IMR-90 (cell line): ENCODE measurements at regions not wholly inside any gene's neighbourhood (a gene's known extent, or its start where the extent isn't known, plus 50 kb on each side); places are given as distances from the start of the nearest gene placed in this dataset.

Experiments used
- ATAC-seq: fragments of 200-7000 bp; cut with Tn5 transposase; 2 replicates; pipeline ENCODE4 v1.9.1; 2020; ENCODE audit warnings: low read depth, mild to moderate bottlenecking, moderate library complexity
- BruUV-seq: library from RNA; stranded (reverse); fragments of 400-500 nt; replicated peaks from 2 replicates; lab custom pipeline; 2021; lab: Mats Ljungman, UMichigan
- CTCF ChIA-PET: fragments of 300-600 bp; formaldehyde crosslinking; extraction: SDS; loops from one replicate; lab custom pipeline; 2021; ENCODE audit warnings: antibody characterized with exemption; lab: Yijun Ruan, JAX
- POLR2A ChIA-PET: fragments of 300-600 bp; sonication (Branson Sonifier 250); formaldehyde crosslinking; loops from one replicate; lab custom pipeline; 2022; ENCODE audit warnings: antibody characterized with exemption; ENCODE audit not compliant: unreplicated experiment; lab: Charles Lee
- DNase-seq: peaks from one replicate; pipeline ENCODE4 v3.0.0; 2013
- H2AFZ ChIP-seq: replicated peaks from 2 replicates; pipeline ENCODE3; 2013; ENCODE audit warnings: low read length, mild to moderate bottlenecking; ENCODE audit not compliant: poor library complexity
- H2AK5ac ChIP-seq: 2 replicates; pipeline ENCODE4 v1.6.1; 2013; ENCODE audit warnings: low read depth, low read length, inconsistent platforms
- H2AK9ac ChIP-seq: replicated peaks from 2 replicates; pipeline ENCODE3; 2013; ENCODE audit warnings: mild to moderate bottlenecking, low read depth, low read length, moderate library complexity; ENCODE audit not compliant: poor library complexity
- H2BK120ac ChIP-seq: 2 replicates; pipeline ENCODE4 v1.6.1; 2013; ENCODE audit warnings: low read depth, low read length, inconsistent platforms
- H2BK15ac ChIP-seq: 3 replicates; pipeline ENCODE4 v1.6.1; 2013; ENCODE audit warnings: low read depth, low read length, inconsistent platforms
- H2BK20ac ChIP-seq: 2 replicates; pipeline ENCODE4 v1.6.1; 2013; ENCODE audit warnings: low read depth, mild to moderate bottlenecking, inconsistent platforms, low read length, moderate library complexity
- H2BK5ac ChIP-seq: 2 replicates; pipeline ENCODE4 v1.6.1; 2013; ENCODE audit warnings: mild to moderate bottlenecking, low read depth, low read length, inconsistent platforms; ENCODE audit not compliant: poor library complexity, severe bottlenecking
- H3K14ac ChIP-seq: replicated peaks from 2 replicates; pipeline ENCODE4 v1.6.1; 2013; ENCODE audit warnings: low read depth, low read length, inconsistent platforms
- H3K18ac ChIP-seq: 2 replicates; pipeline ENCODE4 v1.6.1; 2013; ENCODE audit warnings: low read depth, low read length, control low read depth
- H3K23ac ChIP-seq: 2 replicates; pipeline ENCODE4 v1.6.1; 2013; ENCODE audit warnings: low read depth, low read length, inconsistent platforms
- H3K27ac ChIP-seq: 2 replicates; pipeline ENCODE4 v1.5.1; 2013; ENCODE audit warnings: mild to moderate bottlenecking, control low read depth, low read length; ENCODE audit not compliant: insufficient read depth
- H3K27me3 ChIP-seq: 2 replicates; pipeline ENCODE4 v1.6.1; 2013; ENCODE audit warnings: low read length; ENCODE audit not compliant: control insufficient read depth, insufficient read depth
- H3K36me3 ChIP-seq: 2 replicates; pipeline ENCODE4 v1.6.1; 2013; ENCODE audit warnings: low read length, mixed read lengths; ENCODE audit not compliant: control insufficient read depth, insufficient read depth
- H3K4ac ChIP-seq: 2 replicates; pipeline ENCODE4 v1.6.1; 2013; ENCODE audit warnings: low read depth, low read length, inconsistent platforms
- H3K4me1 ChIP-seq: 2 replicates; pipeline ENCODE4 v1.6.1; 2013; ENCODE audit warnings: low read length, mixed read lengths; ENCODE audit not compliant: control insufficient read depth, insufficient read depth
- H3K4me2 ChIP-seq: 2 replicates; pipeline ENCODE4 v1.6.1; 2013; ENCODE audit warnings: low read depth, mild to moderate bottlenecking, control low read depth, low read length, moderate library complexity
- H3K4me3 ChIP-seq: 2 replicates; pipeline ENCODE4 v1.5.1; 2013; ENCODE audit warnings: low read depth, mild to moderate bottlenecking, control low read depth, low read length, moderate library complexity; ENCODE audit not compliant: insufficient read depth
- H3K56ac ChIP-seq: 2 replicates; pipeline ENCODE4 v1.6.1; 2013; ENCODE audit warnings: low read length, inconsistent platforms; ENCODE audit not compliant: insufficient read depth; ENCODE audit errors: extremely low read depth
- H3K79me1 ChIP-seq, 2 experiments: 2 replicates each; pipeline ENCODE4 v1.6.1; 2013; ENCODE audit warnings: low read length in 2 of 2, inconsistent platforms in 1 of 2, low read depth in 1 of 2
- H3K9ac ChIP-seq: 2 replicates; pipeline ENCODE4 v1.6.1; 2013; ENCODE audit warnings: low read depth, low read length, control low read depth
- H3K9me1 ChIP-seq: 2 replicates; pipeline ENCODE4 v1.6.1; 2013; ENCODE audit warnings: low read length, inconsistent platforms; ENCODE audit not compliant: insufficient read depth
- H3K9me3 ChIP-seq: 2 replicates; pipeline ENCODE4 v1.6.1; 2013; ENCODE audit warnings: low read length; ENCODE audit not compliant: control insufficient read depth, insufficient read depth
- H4K20me1 ChIP-seq: 2 replicates; pipeline ENCODE4 v1.6.1; 2013; ENCODE audit warnings: low read length, inconsistent platforms; ENCODE audit not compliant: insufficient read depth
- H4K5ac ChIP-seq: 2 replicates; pipeline ENCODE4 v1.6.1; 2013; ENCODE audit warnings: mild to moderate bottlenecking, low read depth, low read length, control low read depth
- H4K8ac ChIP-seq, 2 experiments: 2 replicates each; pipeline ENCODE4 v1.6.1; 2013; ENCODE audit warnings: low read depth in 2 of 2, low read length in 2 of 2, control low read depth in 1 of 2, inconsistent platforms in 1 of 2
- H4K91ac ChIP-seq: 2 replicates; pipeline ENCODE4 v1.6.1; 2013; ENCODE audit warnings: low read depth, low read length, inconsistent platforms; ENCODE audit not compliant: insufficient read depth
- BHLHE40 ChIP-seq: fragments of 150-350 bp; IDR thresholded peaks from 2 replicates; pipeline ENCODE4 v1.6.1; 2016; ENCODE audit warnings: mild to moderate bottlenecking, low read depth, low read length
- CHD1 ChIP-seq: IDR thresholded peaks from 2 replicates; pipeline ENCODE4 v1.6.1; 2012; ENCODE audit warnings: low read depth, low read length, improper control_type of control experiment
- FOS ChIP-seq: fragments of 150-350 bp; IDR thresholded peaks from 2 replicates; pipeline ENCODE4 v1.6.1; 2016; ENCODE audit warnings: low read depth, low read length
- MXI1 ChIP-seq: IDR thresholded peaks from 2 replicates; pipeline ENCODE4 v1.6.1; 2012; ENCODE audit warnings: low read depth, mild to moderate bottlenecking, low read length, moderate library complexity, borderline replicate concordance
- POLR2A ChIP-seq: IDR thresholded peaks from 2 replicates; pipeline ENCODE4 v1.6.1; 2012; ENCODE audit warnings: mild to moderate bottlenecking, low read depth, low read length
- RAD21 ChIP-seq: IDR thresholded peaks from 2 replicates; pipeline ENCODE4 v1.6.1; 2012; ENCODE audit warnings: low read length, improper control_type of control experiment
- RCOR1 ChIP-seq: IDR thresholded peaks from 2 replicates; pipeline ENCODE4 v1.6.1; 2012; ENCODE audit warnings: mild to moderate bottlenecking, low read length, improper control_type of control experiment; ENCODE audit not compliant: insufficient replicate concordance
- RFX5 ChIP-seq: IDR thresholded peaks from 2 replicates; pipeline ENCODE4 v1.8.0; 2012; ENCODE audit warnings: low read depth, mild to moderate bottlenecking, low read length, moderate library complexity
- SMC3 ChIP-seq: fragments of 150-350 bp; IDR thresholded peaks from 2 replicates; pipeline ENCODE4 v1.6.1; 2016; ENCODE audit warnings: low read depth, mild to moderate bottlenecking, antibody characterized with exemption, low read length, moderate library complexity
- WGBS, 2 experiments: methylation state at CpG; one replicate each; pipeline versions ENCODE4 v1.1.5 to v1.1.7; 2013; ENCODE audit warnings: missing lambda C conversion rate in 2 of 2; ENCODE audit not compliant: insufficient read length in 1 of 2; ENCODE audit errors: extremely low coverage in 2 of 2; 5-methylcytosine and 5-hydroxymethylcytosine counted together
- dilution Hi-C: fragments of 300-500 bp; cut with HindIII; formaldehyde crosslinking; loops from one replicate; pipeline ENCODE4 v1.14.3; 2018; ENCODE audit warnings: low sequenced_read_pairs; ENCODE audit not compliant: unreplicated experiment
- in situ Hi-C: fragments of 300-500 bp; cut with MboI; formaldehyde crosslinking; loops from 3 replicates; pipeline ENCODE4 v1.14.3; 2019; ENCODE audit warnings: low sequenced_read_pairs, inconsistent platforms, mixed read lengths
- intact Hi-C: fragments of 100-400 bp; cut with micrococcal nuclease; formaldehyde crosslinking; loops from 2 replicates; pipeline ENCODE4 v1.10.0; 2022
- TF ChIP-seq, protein P1 (sequence below): fragments of 150-350 bp; IDR thresholded peaks from 2 replicates; pipeline ENCODE4 v1.6.1; 2016; ENCODE audit warnings: low read depth, mild to moderate bottlenecking, low read length, moderate library complexity, borderline replicate concordance

DNA sequence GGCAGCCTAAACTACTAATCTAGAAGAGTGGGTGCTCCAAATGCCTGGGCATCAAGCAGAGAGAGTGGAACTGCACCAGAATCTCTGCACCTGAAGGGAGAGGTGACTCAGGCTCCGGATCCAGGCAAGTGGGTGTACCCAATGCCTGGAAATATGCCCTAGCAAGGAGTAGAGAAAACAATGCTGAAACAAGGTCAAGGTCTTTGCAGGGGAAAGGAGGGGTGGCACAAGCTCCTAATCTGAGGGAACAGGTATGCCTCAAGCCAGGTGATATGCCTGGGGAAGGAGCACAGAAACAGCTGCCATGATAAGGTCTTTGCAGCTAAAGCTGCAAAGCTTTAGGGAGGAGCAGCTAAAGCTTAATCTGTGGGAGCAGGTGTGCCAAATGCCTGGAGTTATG lies 136.0 kb upstream of the KITLG start:
- Histone ChIP-seq H3K36me3 (no peaks in the 10 kb centered on the region), H3K9me3 (no peaks in the 10 kb centered on the region), H2BK120ac (no peak overlapping the region), H3K9ac (no peak overlapping the region), H3K27me3 (no peaks in the 10 kb centered on the region), H3K79me1 (no peaks in the 10 kb centered on the region), H4K8ac (no peak overlapping the region), H4K91ac (no peak overlapping the region), H3K56ac (no peak overlapping the region), H3K14ac (no peak overlapping the region), H2BK15ac (no peak overlapping the region), H3K4ac (no peak overlapping the region), H4K5ac (no peak overlapping the region), H2BK5ac (no peak overlapping the region), H3K18ac (no peak overlapping the region), H3K9me1 (peaks cover 10% of the 10 kb centered on the region), H3K4me1 (no peaks in the 10 kb centered on the region), H3K4me2 (no peak overlapping the region), H2AK5ac (peak overlapping the region; percentile 21; the same call in 1 of the 2 replicates), H3K23ac (no peak overlapping the region), H2AFZ (peak overlapping the region; percentile 27), H4K20me1 (no peaks in the 10 kb centered on the region), H2AK9ac (no peak overlapping the region), H3K27ac (no peak overlapping the region), H2BK20ac (no peak overlapping the region), H3K4me3 (no peak overlapping the region)
- TF ChIP-seq, protein P1, sequence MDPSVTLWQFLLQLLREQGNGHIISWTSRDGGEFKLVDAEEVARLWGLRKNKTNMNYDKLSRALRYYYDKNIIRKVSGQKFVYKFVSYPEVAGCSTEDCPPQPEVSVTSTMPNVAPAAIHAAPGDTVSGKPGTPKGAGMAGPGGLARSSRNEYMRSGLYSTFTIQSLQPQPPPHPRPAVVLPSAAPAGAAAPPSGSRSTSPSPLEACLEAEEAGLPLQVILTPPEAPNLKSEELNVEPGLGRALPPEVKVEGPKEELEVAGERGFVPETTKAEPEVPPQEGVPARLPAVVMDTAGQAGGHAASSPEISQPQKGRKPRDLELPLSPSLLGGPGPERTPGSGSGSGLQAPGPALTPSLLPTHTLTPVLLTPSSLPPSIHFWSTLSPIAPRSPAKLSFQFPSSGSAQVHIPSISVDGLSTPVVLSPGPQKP: no peak
- TF ChIP-seq RCOR1 (no peak), CHD1 (no peak), RAD21 (no peak), RFX5 (no peak), SMC3 (no peak), BHLHE40 (no peak), MXI1 (no peak), FOS (no peak), POLR2A (no peak)
- POLR2A ChIA-PET: no interaction called here
- in situ Hi-C loops: no loop called here
- WGBS, 2 experiments: no CpG with 5 or more reads among the region's 1 CpG
- BruUV-seq: no TSS peak
- CTCF ChIA-PET: interaction anchor here (0.6 kb wide), 1 partner anchor 26 kb away, joined by 4 read pairs; no protein-coding TSS in a partner anchor
- no peak for ATAC-seq
- dilution Hi-C loops: no loop called here
- intact Hi-C loops: no loop called here
- DNase-seq: no peak
